Keratinocyte (primary cell): ENCODE measurements at regions not wholly inside any gene's neighbourhood (a gene's known extent, or its start where the extent isn't known, plus 50 kb on each side); places are given as distances from the start of the nearest gene placed in this dataset.

Source experiments
- CTCF ChIP-seq, 3 experiments: IDR thresholded peaks in 1 of 3; conservative IDR thresholded peaks in 1 of 3; optimal IDR thresholded peaks in 1 of 3; 2 replicates in 2 of 3; 3 replicates in 1 of 3; pipeline versions ENCODE3 to v1.5.1; 2011; ENCODE audit warnings: low read length in 3 of 3, mild to moderate bottlenecking in 3 of 3, moderate library complexity in 2 of 3, control low read depth in 1 of 3, inconsistent platforms in 1 of 3; ENCODE audit not compliant: insufficient read depth in 2 of 3; ENCODE audit errors: extremely low read depth in 1 of 3
- EZH2 ChIP-seq: IDR thresholded peaks from one replicate; pipeline ENCODE4 v1.6.1; 2012; ENCODE audit warnings: inconsistent platforms, mild to moderate bottlenecking, low read length, moderate library complexity

DNA sequence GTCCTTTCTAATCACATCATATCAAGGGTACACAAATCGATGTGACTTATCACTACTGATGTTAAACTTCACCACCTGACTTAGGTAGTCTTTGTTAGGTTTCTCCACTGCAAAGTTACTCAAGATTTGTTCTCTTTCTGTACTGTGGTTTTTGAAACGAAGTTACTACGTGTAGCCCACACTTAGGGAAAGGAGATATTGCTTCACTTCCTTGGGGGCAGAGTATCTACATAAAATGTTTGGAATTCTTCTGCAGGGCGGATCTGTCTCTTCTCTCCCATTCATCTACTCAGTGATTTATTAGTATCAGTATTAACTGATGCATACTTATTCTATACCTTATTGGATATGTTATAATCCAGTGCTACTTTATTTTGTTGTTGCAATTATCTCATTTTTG is 403.6 kb upstream of the MON1B start:
- no peak for TF ChIP-seq CTCF (optimal IDR thresholded peaks at IDR 0.05 in 1 of 3, IDR thresholded peaks at IDR 0.05 in 1 of 3, conservative IDR thresholded peaks at IDR 0.05 in 1 of 3; ENCODE audit: extremely low read depth in 1 of 3, insufficient read depth in 2 of 3, low read length in 3 of 3)
- no peak for TF ChIP-seq EZH2
